ENCODE measurements at regions not wholly inside any gene's neighbourhood (a gene's known extent, or its start where the extent isn't known, plus 50 kb on each side); places are given as distances from the start of the nearest gene placed in this dataset.

DNA sequence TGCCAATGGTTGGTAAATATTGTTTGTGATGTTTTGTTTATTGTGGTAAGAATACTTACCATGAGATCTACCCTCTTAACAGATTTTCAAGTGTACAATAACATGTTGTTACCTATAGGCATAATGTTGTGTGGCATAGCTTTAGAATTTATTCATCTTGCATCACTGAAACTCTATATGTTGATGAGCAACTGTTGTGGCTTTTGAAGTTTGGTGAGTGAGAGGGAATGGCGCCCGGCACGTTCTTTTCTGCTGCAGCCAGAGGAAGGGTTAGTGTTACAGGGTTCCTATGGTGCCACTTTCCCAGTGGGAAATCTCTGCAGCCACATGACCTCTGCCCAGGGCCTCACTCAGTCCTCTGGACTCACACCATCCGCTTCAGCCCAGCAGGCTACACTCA, 342.5 kb upstream of the ADGRL2 start:
- Mint-ChIP-seq H3K36me3 (ENCODE audit: insufficient read depth, unreplicated experiment) (no peaks in the 10 kb centered on the region), H3K27ac (ENCODE audit: unreplicated experiment) (no peak overlapping the region), H3K4me3 (ENCODE audit: low read depth, unreplicated experiment) (no peak overlapping the region), H3K27me3 (ENCODE audit: unreplicated experiment) (no peaks in the 10 kb centered on the region), H3K9me3 (ENCODE audit: low read depth, unreplicated experiment) (no peaks in the 10 kb centered on the region), H3K4me1 (ENCODE audit: low read depth, unreplicated experiment) (peaks cover 15% of the 10 kb centered on the region)
- TF ChIP-seq, protein P1, sequence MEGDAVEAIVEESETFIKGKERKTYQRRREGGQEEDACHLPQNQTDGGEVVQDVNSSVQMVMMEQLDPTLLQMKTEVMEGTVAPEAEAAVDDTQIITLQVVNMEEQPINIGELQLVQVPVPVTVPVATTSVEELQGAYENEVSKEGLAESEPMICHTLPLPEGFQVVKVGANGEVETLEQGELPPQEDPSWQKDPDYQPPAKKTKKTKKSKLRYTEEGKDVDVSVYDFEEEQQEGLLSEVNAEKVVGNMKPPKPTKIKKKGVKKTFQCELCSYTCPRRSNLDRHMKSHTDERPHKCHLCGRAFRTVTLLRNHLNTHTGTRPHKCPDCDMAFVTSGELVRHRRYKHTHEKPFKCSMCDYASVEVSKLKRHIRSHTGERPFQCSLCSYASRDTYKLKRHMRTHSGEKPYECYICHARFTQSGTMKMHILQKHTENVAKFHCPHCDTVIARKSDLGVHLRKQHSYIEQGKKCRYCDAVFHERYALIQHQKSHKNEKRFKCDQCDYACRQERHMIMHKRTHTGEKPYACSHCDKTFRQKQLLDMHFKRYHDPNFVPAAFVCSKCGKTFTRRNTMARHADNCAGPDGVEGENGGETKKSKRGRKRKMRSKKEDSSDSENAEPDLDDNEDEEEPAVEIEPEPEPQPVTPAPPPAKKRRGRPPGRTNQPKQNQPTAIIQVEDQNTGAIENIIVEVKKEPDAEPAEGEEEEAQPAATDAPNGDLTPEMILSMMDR (IDR thresholded peaks at IDR 0.05; ENCODE audit: unreplicated experiment), result no peak
- intact Hi-C loops (cut with micrococcal nuclease; ENCODE audit: unreplicated experiment), result no loop called here
- CTCF ChIA-PET, result no interaction called here
- no TSS peak for BruUV-seq (replicated peaks)
- DNase-seq, result no peak

DNA sequence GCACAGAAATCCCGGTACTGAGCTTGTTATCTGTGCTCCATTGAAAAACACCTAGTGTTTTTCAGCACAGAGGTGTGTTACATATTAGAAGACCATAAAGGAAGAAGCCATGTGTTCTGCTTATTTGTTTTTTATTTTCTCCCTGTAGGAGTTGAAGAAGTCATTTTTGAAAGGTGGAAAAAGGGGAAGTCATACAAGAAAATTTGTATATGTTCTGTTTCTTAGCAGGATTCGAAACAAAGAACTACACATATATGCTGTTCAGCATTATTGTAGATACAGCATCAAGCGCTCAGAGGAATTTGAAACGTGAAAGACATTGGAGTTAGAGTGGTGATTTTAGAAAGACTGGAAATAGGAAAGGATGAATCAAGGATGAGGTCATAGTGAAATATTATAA, 345.3 kb upstream of the ADGRL2 start:
- no peak for DNase-seq
- TF ChIP-seq, protein P1 (IDR thresholded peaks at IDR 0.05; ENCODE audit: unreplicated experiment), result no peak
- no TSS peak for BruUV-seq (replicated peaks)
- Mint-ChIP-seq H3K27me3 (ENCODE audit: unreplicated experiment) (no peaks in the 10 kb centered on the region), H3K4me3 (ENCODE audit: low read depth, unreplicated experiment) (no peak overlapping the region), H3K27ac (ENCODE audit: unreplicated experiment) (no peak overlapping the region), H3K9me3 (ENCODE audit: low read depth, unreplicated experiment) (no peaks in the 10 kb centered on the region), H3K36me3 (ENCODE audit: insufficient read depth, unreplicated experiment) (no peaks in the 10 kb centered on the region), H3K4me1 (ENCODE audit: low read depth, unreplicated experiment) (peaks cover 28% of the 10 kb centered on the region)
- CTCF ChIA-PET, result no interaction called here
- intact Hi-C loops (cut with micrococcal nuclease; ENCODE audit: unreplicated experiment), result no loop called here

DNA sequence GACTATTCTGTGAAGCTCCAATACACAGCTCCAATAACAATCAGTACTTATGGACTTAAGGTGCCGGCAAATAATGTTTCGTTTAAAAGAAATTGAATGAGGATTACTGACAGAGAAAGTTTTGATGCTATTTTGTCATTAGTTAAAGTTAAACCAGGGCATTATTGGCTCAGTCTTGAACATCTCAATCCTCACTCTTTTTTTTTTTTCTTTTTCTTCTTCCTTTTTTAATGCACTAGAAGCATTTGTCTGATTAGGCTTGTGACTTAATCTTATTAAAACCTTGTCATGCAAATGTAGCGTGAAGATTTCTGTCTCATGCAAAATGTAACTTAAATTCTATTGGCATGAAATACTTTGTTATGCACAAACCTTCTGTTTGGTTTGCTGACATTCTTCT, 346.8 kb upstream of the ADGRL2 start:
- Mint-ChIP-seq H3K4me3 (ENCODE audit: low read depth, unreplicated experiment) (no peak overlapping the region), H3K27ac (ENCODE audit: unreplicated experiment) (no peak overlapping the region), H3K36me3 (ENCODE audit: insufficient read depth, unreplicated experiment) (no peaks in the 10 kb centered on the region), H3K27me3 (ENCODE audit: unreplicated experiment) (no peaks in the 10 kb centered on the region), H3K9me3 (ENCODE audit: low read depth, unreplicated experiment) (no peaks in the 10 kb centered on the region), H3K4me1 (ENCODE audit: low read depth, unreplicated experiment) (peaks cover 28% of the 10 kb centered on the region)
- TF ChIP-seq, protein P1 (IDR thresholded peaks at IDR 0.05; ENCODE audit: unreplicated experiment), result no peak
- BruUV-seq (replicated peaks), result no TSS peak
- CTCF ChIA-PET, result interaction anchor here (0.7 kb wide), 1 partner anchor 493 kb away, joined by 4 read pairs; no protein-coding TSS in a partner anchor
- no peak for DNase-seq
- intact Hi-C loops (cut with micrococcal nuclease; ENCODE audit: unreplicated experiment), result no loop called here

DNA sequence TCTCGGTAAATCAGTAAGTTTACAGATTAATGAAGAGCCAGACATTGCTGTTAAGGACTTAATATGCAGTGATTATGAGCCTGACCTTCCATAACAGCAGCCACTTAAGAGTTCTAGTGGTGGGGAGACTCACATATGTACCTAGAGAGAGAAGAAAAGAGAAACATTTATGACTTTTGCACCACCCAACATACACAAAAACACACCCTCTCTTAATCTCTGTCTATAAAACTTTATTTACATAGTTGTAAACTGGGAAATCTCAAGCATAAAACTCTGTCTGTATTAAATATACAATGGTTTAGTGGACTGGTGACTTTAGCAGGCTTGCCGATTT, 347.4 kb upstream of the ADGRL2 start:
- Mint-ChIP-seq H3K27me3 (ENCODE audit: unreplicated experiment) (no peaks in the 10 kb centered on the region), H3K36me3 (ENCODE audit: insufficient read depth, unreplicated experiment) (no peaks in the 10 kb centered on the region), H3K4me3 (ENCODE audit: low read depth, unreplicated experiment) (peak overlapping the region; percentile 41), H3K27ac (ENCODE audit: unreplicated experiment) (peak overlapping the region; percentile 74), H3K4me1 (ENCODE audit: low read depth, unreplicated experiment) (peaks cover 28% of the 10 kb centered on the region), H3K9me3 (ENCODE audit: low read depth, unreplicated experiment) (no peaks in the 10 kb centered on the region)
- DNase-seq, result no peak
- CTCF ChIA-PET, result interaction anchor here (0.5 to 1.0 kb wide), 3 partner anchors 15 to 494 kb away, joined by 3 to 4 read pairs (median 3); no protein-coding TSS in a partner anchor
- intact Hi-C loops (cut with micrococcal nuclease; ENCODE audit: unreplicated experiment), result no loop called here
- no TSS peak for BruUV-seq (replicated peaks)
- TF ChIP-seq, protein P1 (IDR thresholded peaks at IDR 0.05; ENCODE audit: unreplicated experiment), result no peak
